ENCODE measurements at regions not wholly inside any gene's neighbourhood (a gene's known extent, or its start where the extent isn't known, plus 50 kb on each side); places are given as distances from the start of the nearest gene placed in this dataset.
"Not testable (repeated sequence)": the region's sequence is repeated elsewhere in the genome, so short reads cannot be mapped to it uniquely, and the experiment has no call there.

- Mint-ChIP-seq H3K36me3 (no peaks in the 10 kb centered on the region), H3K27ac (no peak overlapping the region)
- POLR2A ChIA-PET: no interaction called here
Measured at GRCh38 chr9:81789721-81790120, 100.4 kb upstream of the TLE1 start.

GRCh38 chr9:81790166-81790565 is 100.8 kb upstream of the TLE1 start:
- POLR2A ChIA-PET: no interaction called here

More at GRCh38 chr9:81789721-81790120, 100.4 kb upstream of the TLE1 start:
- no peaks in the 10 kb centered on the region for H3K36me3 ChIP-seq (ENCODE audit: insufficient read depth, low read length)
- H3K27me3 Mint-ChIP-seq: no peaks in the 10 kb centered on the region
- no peaks in the 10 kb centered on the region for H3K27me3 ChIP-seq (ENCODE audit: insufficient read depth, low read length, poor library complexity, severe bottlenecking)
- H3K4me3 Mint-ChIP-seq: no peak overlapping the region
- peaks cover 0 to 6% (median 0%) of the 10 kb centered on the region in 5 donors for H3K9me3 Mint-ChIP-seq
- H3K9me3 ChIP-seq (ENCODE audit: low read length): no peaks in the 10 kb centered on the region
- H3K27ac ChIP-seq (ENCODE audit: low read depth, low read length): no peak overlapping the region
- H3K4me1 ChIP-seq (ENCODE audit: insufficient read depth, low read length): no peaks in the 10 kb centered on the region
- CTCF ChIA-PET: no interaction called here
- H3K4me1 Mint-ChIP-seq: no peaks in the 10 kb centered on the region
- no peak for DNase-seq
- H3K4me3 ChIP-seq (ENCODE audit: low read length): no peak overlapping the region

GRCh38 chr9:81791076-81791475 is 101.7 kb upstream of the TLE1 start:
- H3K9me3 ChIP-seq (ENCODE audit: low read length): no peaks in the 10 kb centered on the region
- Mint-ChIP-seq H3K4me3 (no peak overlapping the region), H3K4me1 (no peaks in the 10 kb centered on the region), H3K27me3 (no peaks in the 10 kb centered on the region), H3K27ac (peak overlapping the region in 1 of 8 donors; percentile 55), H3K9me3 (peaks cover 0 to 6% (median 0%) of the 10 kb centered on the region in 5 donors), H3K36me3 (no peaks in the 10 kb centered on the region)
- H3K27ac ChIP-seq (ENCODE audit: low read depth, low read length): no peak overlapping the region
- H3K4me3 ChIP-seq (ENCODE audit: low read length): no peak overlapping the region
- DNase-seq: no peak
- no peaks in the 10 kb centered on the region for H3K27me3 ChIP-seq (ENCODE audit: insufficient read depth, low read length, poor library complexity, severe bottlenecking)
- ChIA-PET POLR2A (no interaction called here), CTCF (no interaction called here)
- H3K4me1 ChIP-seq (ENCODE audit: insufficient read depth, low read length): no peaks in the 10 kb centered on the region
- no peaks in the 10 kb centered on the region for H3K36me3 ChIP-seq (ENCODE audit: insufficient read depth, low read length)

More at GRCh38 chr9:81790166-81790565, 100.8 kb upstream of the TLE1 start:
- no peak overlapping the region for H3K4me3 ChIP-seq (ENCODE audit: low read length)
- no peaks in the 10 kb centered on the region for H3K36me3 Mint-ChIP-seq
- H3K36me3 ChIP-seq (ENCODE audit: insufficient read depth, low read length): no peaks in the 10 kb centered on the region
- no peaks in the 10 kb centered on the region for H3K27me3 Mint-ChIP-seq
- CTCF ChIA-PET: no interaction called here
- no peak overlapping the region for H3K27ac Mint-ChIP-seq
- no peaks in the 10 kb centered on the region for H3K27me3 ChIP-seq (ENCODE audit: insufficient read depth, low read length, poor library complexity, severe bottlenecking)
- DNase-seq: no peak
- no peaks in the 10 kb centered on the region for H3K9me3 ChIP-seq (ENCODE audit: low read length)
- peaks cover 0 to 6% (median 0%) of the 10 kb centered on the region in 5 donors for H3K9me3 Mint-ChIP-seq
- H3K4me1 Mint-ChIP-seq: no peaks in the 10 kb centered on the region
- no peak overlapping the region for H3K27ac ChIP-seq (ENCODE audit: low read depth, low read length)
- no peaks in the 10 kb centered on the region for H3K4me1 ChIP-seq (ENCODE audit: insufficient read depth, low read length)
- no peak overlapping the region for H3K4me3 Mint-ChIP-seq

- H3K36me3 Mint-ChIP-seq: no peaks in the 10 kb centered on the region
- H3K27me3 ChIP-seq (ENCODE audit: insufficient read depth, low read length, poor library complexity, severe bottlenecking): no peaks in the 10 kb centered on the region
- no peak overlapping the region for H3K27ac Mint-ChIP-seq
- H3K4me1 Mint-ChIP-seq: no peaks in the 10 kb centered on the region
- no peak overlapping the region for H3K4me3 ChIP-seq (ENCODE audit: low read length)
- no peak for DNase-seq
- H3K9me3 ChIP-seq (ENCODE audit: low read length): no peaks in the 10 kb centered on the region
- no peaks in the 10 kb centered on the region for H3K36me3 ChIP-seq (ENCODE audit: insufficient read depth, low read length)
- no peak overlapping the region for H3K27ac ChIP-seq (ENCODE audit: low read depth, low read length)
- peaks cover 0 to 2% of the 10 kb centered on the region in 2 donors for H3K27me3 Mint-ChIP-seq
- H3K4me3 Mint-ChIP-seq: no peak overlapping the region
- ChIA-PET CTCF (no interaction called here), POLR2A (no interaction called here)
- peaks cover 0 to 7% (median 0%) of the 10 kb centered on the region in 5 donors for H3K9me3 Mint-ChIP-seq
- no peaks in the 10 kb centered on the region for H3K4me1 ChIP-seq (ENCODE audit: insufficient read depth, low read length)
Measured at GRCh38 chr9:81798606-81799005, 109.3 kb upstream of the TLE1 start.

GRCh38 chr9:81801190-81801589 is 111.8 kb upstream of the TLE1 start:
- no peak overlapping the region for H3K4me3 ChIP-seq (ENCODE audit: low read length)
- H3K27ac ChIP-seq (ENCODE audit: low read depth, low read length): no peak overlapping the region
- no peaks in the 10 kb centered on the region for H3K36me3 ChIP-seq (ENCODE audit: insufficient read depth, low read length)
- ChIA-PET CTCF (no interaction called here), POLR2A (no interaction called here)
- H3K4me3 Mint-ChIP-seq: no peak overlapping the region
- no peaks in the 10 kb centered on the region for H3K9me3 ChIP-seq (ENCODE audit: low read length)
- H3K27me3 ChIP-seq (ENCODE audit: insufficient read depth, low read length, poor library complexity, severe bottlenecking): no peaks in the 10 kb centered on the region
- peaks cover 0 to 5% (median 0%) of the 10 kb centered on the region in 5 donors for H3K9me3 Mint-ChIP-seq
- peaks cover 0 to 2% (median 0%) of the 10 kb centered on the region in 3 donors for H3K4me1 Mint-ChIP-seq
- H3K27me3 Mint-ChIP-seq: peaks cover 0 to 2% of the 10 kb centered on the region in 2 donors
- no peak for DNase-seq
- no peaks in the 10 kb centered on the region for H3K36me3 Mint-ChIP-seq
- H3K27ac Mint-ChIP-seq: no peak overlapping the region
- H3K4me1 ChIP-seq (ENCODE audit: insufficient read depth, low read length): no peaks in the 10 kb centered on the region

- peaks cover 0 to 3% (median 1%) of the 10 kb centered on the region in 5 donors for H3K9me3 Mint-ChIP-seq
- peaks cover 0 to 2% of the 10 kb centered on the region in 2 donors for H3K27me3 Mint-ChIP-seq
- POLR2A ChIA-PET: no interaction called here
- no peak overlapping the region for H3K4me3 Mint-ChIP-seq
- H3K36me3 ChIP-seq (ENCODE audit: insufficient read depth, low read length): no peaks in the 10 kb centered on the region
- no peaks in the 10 kb centered on the region for H3K36me3 Mint-ChIP-seq
- H3K4me1 Mint-ChIP-seq: peaks cover 0 to 2% (median 0%) of the 10 kb centered on the region in 3 donors
- no peaks in the 10 kb centered on the region for H3K9me3 ChIP-seq (ENCODE audit: low read length)
- CTCF ChIA-PET: no interaction called here
- DNase-seq: no peak
- no peak overlapping the region for H3K27ac ChIP-seq (ENCODE audit: low read depth, low read length)
- no peak overlapping the region for H3K4me3 ChIP-seq (ENCODE audit: low read length)
- no peak overlapping the region for H3K27ac Mint-ChIP-seq
- H3K27me3 ChIP-seq (ENCODE audit: insufficient read depth, low read length, poor library complexity, severe bottlenecking): no peaks in the 10 kb centered on the region
- no peaks in the 10 kb centered on the region for H3K4me1 ChIP-seq (ENCODE audit: insufficient read depth, low read length)
Measured at GRCh38 chr9:81804306-81804705, 115.0 kb upstream of the TLE1 start.

GRCh38 chr9:81811688-81812087 is 116.5 kb upstream of the SPATA31D4 start:
- H3K4me1 ChIP-seq (ENCODE audit: insufficient read depth, low read length); CTCF ChIA-PET; H3K27me3 ChIP-seq (ENCODE audit: insufficient read depth, low read length, poor library complexity, severe bottlenecking); DNase-seq; H3K4me3 ChIP-seq (ENCODE audit: low read length); H3K4me3 Mint-ChIP-seq; H3K9me3 ChIP-seq (ENCODE audit: low read length); H3K27ac Mint-ChIP-seq; H3K36me3 Mint-ChIP-seq; H3K36me3 ChIP-seq (ENCODE audit: insufficient read depth, low read length); H3K27me3 Mint-ChIP-seq; H3K9me3 Mint-ChIP-seq; H3K27ac ChIP-seq (ENCODE audit: low read depth, low read length); POLR2A ChIA-PET: not testable (repeated sequence)
- H3K4me1 Mint-ChIP-seq: peaks cover 18 to 29% (median 21%) of the 10 kb centered on the region in 3 donors

GRCh38 chr9:81814401-81814793 is 113.8 kb upstream of the SPATA31D4 start:
- no peak for DNase-seq
- Histone ChIP-seq H3K27ac (ENCODE audit: low read depth, low read length) (no peak overlapping the region), H3K4me1 (ENCODE audit: insufficient read depth, low read length) (no peaks in the 10 kb centered on the region), H3K9me3 (ENCODE audit: low read length) (no peaks in the 10 kb centered on the region), H3K36me3 (ENCODE audit: insufficient read depth, low read length) (no peaks in the 10 kb centered on the region), H3K27me3 (ENCODE audit: insufficient read depth, low read length, poor library complexity, severe bottlenecking) (no peaks in the 10 kb centered on the region), H3K4me3 (ENCODE audit: low read length) (no peak overlapping the region)
- Mint-ChIP-seq H3K4me1 (peaks cover 18 to 34% (median 25%) of the 10 kb centered on the region in 3 donors), H3K27ac (peak overlapping the region in 6 of 8 donors; percentile 19 to 88 (median 73)), H3K9me3 (peaks cover 0 to 4% (median 0%) of the 10 kb centered on the region in 5 donors), H3K36me3 (no peaks in the 10 kb centered on the region), H3K4me3 (peak overlapping the region in 5 of 7 donors; percentile 9 to 70 (median 17)), H3K27me3 (no peaks in the 10 kb centered on the region)
- POLR2A ChIA-PET: no interaction called here
- CTCF ChIA-PET: no interaction called here

Measured in CD8-positive, alpha-beta memory T cell (primary cell).